ENCODE measurements at regions not wholly inside any gene's neighbourhood (a gene's known extent, or its start where the extent isn't known, plus 50 kb on each side); places are given as distances from the start of the nearest gene placed in this dataset.

DNA sequence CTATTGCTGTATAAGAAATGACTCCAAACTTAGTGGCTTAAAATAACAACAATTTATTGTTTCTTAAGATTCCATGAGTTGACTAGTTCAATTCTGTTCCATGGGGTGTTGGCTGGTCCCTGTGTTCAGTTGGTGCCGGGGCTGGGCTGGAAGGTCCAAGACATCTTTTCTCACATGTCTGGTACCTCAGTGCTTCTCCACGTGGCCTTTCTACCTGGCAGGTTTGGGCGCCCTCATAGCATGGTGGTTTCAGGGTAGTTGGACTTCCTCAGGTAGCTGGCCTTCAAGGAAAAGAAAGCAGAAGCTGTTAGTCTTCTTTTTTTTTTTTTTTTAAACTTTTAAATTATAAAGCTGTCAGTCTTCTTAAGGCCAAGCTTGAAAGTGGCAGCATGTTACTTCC lies 104.6 kb upstream of the LIMCH1 start:
- no peak for TF ChIP-seq CTCF (IDR thresholded peaks at IDR 0.05)
- TF ChIP-seq EZH2 (IDR thresholded peaks at IDR 0.05; ENCODE audit: borderline replicate concordance, insufficient read depth, low read depth, low read length, poor library complexity, severe bottlenecking), result no peak

Data from B cell (primary cell).